ENCODE measurements at regions not wholly inside any gene's neighbourhood (a gene's known extent, or its start where the extent isn't known, plus 50 kb on each side); places are given as distances from the start of the nearest gene placed in this dataset.

- TF ChIP-seq CTCF (IDR thresholded peaks at IDR 0.05), result no peak
- TF ChIP-seq POLR2A (IDR thresholded peaks at IDR 0.05), result no peak
Observed at GRCh38 chr10:21399392-21400035, 126.0 kb downstream of the SKIDA1 start.
